OCI-LY7 (cell line): ENCODE measurements at regions not wholly inside any gene's neighbourhood (a gene's known extent, or its start where the extent isn't known, plus 50 kb on each side); places are given as distances from the start of the nearest gene placed in this dataset.

Experiments
- BruUV-seq: library from RNA; stranded (reverse); fragments of 400-500 nt; replicated peaks from 2 replicates; lab custom pipeline; 2021; lab: Mats Ljungman, UMichigan
- CTCF ChIA-PET: fragments of 300-600 bp; sonication (Branson Sonifier 250); formaldehyde crosslinking; loops from one replicate; lab custom pipeline; 2022; ENCODE audit warnings: antibody characterized with exemption; ENCODE audit not compliant: unreplicated experiment; lab: Charles Lee
- POLR2A ChIA-PET: fragments of 300-600 bp; sonication (Branson Sonifier 250); formaldehyde crosslinking; loops from one replicate; lab custom pipeline; 2022; ENCODE audit warnings: antibody characterized with exemption; lab: Charles Lee
- DNase-seq: peaks from one replicate; pipeline ENCODE4 v3.0.0-alpha.2; 2015; ENCODE audit warnings: low spot score
- H2AFZ ChIP-seq: fragments of 200-600 bp; sonication (generic), shearing (Covaris generic); 2 replicates; pipeline ENCODE4 v1.6.1; 2014; ENCODE audit warnings: mild to moderate bottlenecking, antibody characterized with exemption, low read length, moderate library complexity
- H3K27ac ChIP-seq: fragments of 200-600 bp; sonication (generic); 2 replicates; pipeline ENCODE4 v1.5.1; 2014; ENCODE audit warnings: mixed run types, low read depth, mild to moderate bottlenecking, moderate library complexity, low read length, inconsistent platforms; ENCODE audit not compliant: poor library complexity, severe bottlenecking
- H3K36me3 ChIP-seq: fragments of 200-600 bp; sonication (generic); 2 replicates; pipeline ENCODE4 v1.6.1; 2014; ENCODE audit warnings: mild to moderate bottlenecking, antibody characterized with exemption, low read length, moderate library complexity, mixed read lengths; ENCODE audit not compliant: insufficient read depth
- H3K4me1 ChIP-seq: fragments of 200-600 bp; sonication (generic); 2 replicates; pipeline ENCODE4 v1.5.1; 2014; ENCODE audit warnings: mild to moderate bottlenecking, low read length; ENCODE audit not compliant: insufficient read depth, poor library complexity, severe bottlenecking
- H3K4me2 ChIP-seq: fragments of 200-600 bp; sonication (generic); 2 replicates; pipeline ENCODE4 v1.6.1; 2014; ENCODE audit warnings: mild to moderate bottlenecking, low read length
- H3K4me3 ChIP-seq: fragments of 200-600 bp; sonication (generic); 2 replicates; pipeline ENCODE4 v1.5.1; 2014; ENCODE audit warnings: mild to moderate bottlenecking, low read depth, low read length; ENCODE audit not compliant: poor library complexity, severe bottlenecking
- H3K79me2 ChIP-seq: fragments of 200-600 bp; sonication (generic); 2 replicates; pipeline ENCODE4 v1.6.1; 2016; ENCODE audit warnings: low read depth, mild to moderate bottlenecking, low read length, moderate library complexity, mixed read lengths; ENCODE audit not compliant: insufficient read depth
- H3K9me2 ChIP-seq: fragments of 200-600 bp; sonication (generic); 2 replicates; pipeline ENCODE4 v1.6.1; 2016; ENCODE audit warnings: mild to moderate bottlenecking, low read length, mixed read lengths; ENCODE audit not compliant: insufficient read depth
- H3K9me3 ChIP-seq: fragments of 200-600 bp; sonication (generic); 2 replicates; pipeline ENCODE4 v1.6.1; 2014; ENCODE audit warnings: mild to moderate bottlenecking, mixed run types, low read length, mixed read lengths
- H4K20me1 ChIP-seq: fragments of 200-600 bp; sonication (generic); 2 replicates; pipeline ENCODE4 v1.6.1; 2014; ENCODE audit warnings: mild to moderate bottlenecking, antibody characterized with exemption, low read length, moderate library complexity, mixed read lengths; ENCODE audit not compliant: insufficient read depth
- EZH2phosphoT487 ChIP-seq: fragments of 200-600 bp; sonication (generic); IDR thresholded peaks from 2 replicates; pipeline ENCODE4 v1.6.1; 2018; ENCODE audit warnings: low read depth, borderline replicate concordance, mild to moderate bottlenecking, mixed run types, antibody characterized with exemption, low read length, moderate library complexity, mixed read lengths
- intact Hi-C: fragments of 100-400 bp; cut with micrococcal nuclease; formaldehyde crosslinking; loops from one replicate; pipeline ENCODE4 v1.10.0; 2022; ENCODE audit not compliant: unreplicated experiment
- TF ChIP-seq, protein P1 (sequence below): fragments of 200-600 bp; sonication (generic); conservative IDR thresholded peaks from 2 replicates; pipeline ENCODE4 v1.5.1; 2014; ENCODE audit warnings: mild to moderate bottlenecking, antibody characterized with exemption, low read length, moderate library complexity, mixed read lengths

DNA sequence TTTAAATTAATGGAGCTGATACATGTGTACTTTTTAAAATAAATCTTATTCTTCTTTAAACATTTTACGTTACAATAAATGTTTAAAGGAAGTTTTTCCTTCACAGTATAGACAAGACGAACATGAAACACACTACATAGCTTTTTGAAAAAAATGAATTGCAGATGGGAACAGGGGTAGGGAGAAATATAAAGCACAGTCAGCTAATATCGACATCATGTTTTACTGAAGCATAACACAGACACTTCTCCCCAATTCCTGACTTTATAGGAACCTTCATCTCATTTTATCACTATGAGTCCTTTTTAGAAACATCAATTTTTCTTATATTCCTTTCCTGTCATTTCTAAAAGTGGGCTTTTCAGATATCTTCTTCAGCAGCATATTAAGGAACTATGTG is 153.5 kb downstream of the MACC1 start:
- peaks cover 10% of the 10 kb centered on the region; the same call in 1 of the 2 replicates for H3K9me3 ChIP-seq
- peaks cover 26% of the 10 kb centered on the region for H3K4me1 ChIP-seq
- H2AFZ ChIP-seq = no peak overlapping the region
- H3K4me2 ChIP-seq = no peak overlapping the region
- no peak overlapping the region for H3K4me3 ChIP-seq
- no peaks in the 10 kb centered on the region for H3K9me2 ChIP-seq
- H4K20me1 ChIP-seq = no peaks in the 10 kb centered on the region
- DNase-seq = no peak
- H3K27ac ChIP-seq = no peak overlapping the region
- no peak for TF ChIP-seq EZH2phosphoT487
- TF ChIP-seq, protein P1, sequence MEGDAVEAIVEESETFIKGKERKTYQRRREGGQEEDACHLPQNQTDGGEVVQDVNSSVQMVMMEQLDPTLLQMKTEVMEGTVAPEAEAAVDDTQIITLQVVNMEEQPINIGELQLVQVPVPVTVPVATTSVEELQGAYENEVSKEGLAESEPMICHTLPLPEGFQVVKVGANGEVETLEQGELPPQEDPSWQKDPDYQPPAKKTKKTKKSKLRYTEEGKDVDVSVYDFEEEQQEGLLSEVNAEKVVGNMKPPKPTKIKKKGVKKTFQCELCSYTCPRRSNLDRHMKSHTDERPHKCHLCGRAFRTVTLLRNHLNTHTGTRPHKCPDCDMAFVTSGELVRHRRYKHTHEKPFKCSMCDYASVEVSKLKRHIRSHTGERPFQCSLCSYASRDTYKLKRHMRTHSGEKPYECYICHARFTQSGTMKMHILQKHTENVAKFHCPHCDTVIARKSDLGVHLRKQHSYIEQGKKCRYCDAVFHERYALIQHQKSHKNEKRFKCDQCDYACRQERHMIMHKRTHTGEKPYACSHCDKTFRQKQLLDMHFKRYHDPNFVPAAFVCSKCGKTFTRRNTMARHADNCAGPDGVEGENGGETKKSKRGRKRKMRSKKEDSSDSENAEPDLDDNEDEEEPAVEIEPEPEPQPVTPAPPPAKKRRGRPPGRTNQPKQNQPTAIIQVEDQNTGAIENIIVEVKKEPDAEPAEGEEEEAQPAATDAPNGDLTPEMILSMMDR = no peak
- no peaks in the 10 kb centered on the region for H3K36me3 ChIP-seq
- POLR2A ChIA-PET = interaction anchor here (1.0 kb wide), 1 partner anchor 13 kb away, joined by 3 read pairs; no protein-coding TSS in a partner anchor
- H3K79me2 ChIP-seq = no peaks in the 10 kb centered on the region
- CTCF ChIA-PET = no interaction called here
- intact Hi-C loops = no loop called here
- no TSS peak for BruUV-seq

DNA sequence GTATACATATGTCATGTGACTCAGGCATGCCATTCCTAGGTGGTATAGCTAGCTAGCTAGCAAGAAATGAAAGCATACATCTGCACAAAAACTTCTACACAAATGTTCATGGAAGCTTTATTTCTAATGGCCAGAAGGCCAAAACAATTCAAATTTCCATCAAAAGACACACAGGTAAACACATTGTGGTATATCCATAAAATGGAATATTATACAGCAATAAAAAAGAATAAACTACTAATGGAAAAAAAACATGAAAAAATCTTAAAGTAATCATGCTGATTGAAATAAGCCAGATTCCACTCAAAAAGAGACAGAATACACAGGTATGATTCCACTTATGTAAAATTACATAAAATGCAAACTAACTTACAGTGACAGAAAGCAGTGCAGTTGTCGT is 154.3 kb downstream of the MACC1 start:
- POLR2A ChIA-PET = interaction anchor here (1.0 kb wide), 1 partner anchor 12 kb away, joined by 3 read pairs; no protein-coding TSS in a partner anchor
- CTCF ChIA-PET = no interaction called here
- BruUV-seq = no TSS peak

More for the DNA sequence above, 154.3 kb downstream of the MACC1 start:
- H2AFZ ChIP-seq = no peak overlapping the region
- H3K4me1 ChIP-seq = peaks cover 26% of the 10 kb centered on the region
- H3K4me3 ChIP-seq = no peak overlapping the region
- no peak for TF ChIP-seq EZH2phosphoT487
- TF ChIP-seq, protein P1 = no peak
- no peaks in the 10 kb centered on the region for H3K79me2 ChIP-seq
- H3K36me3 ChIP-seq = no peaks in the 10 kb centered on the region
- intact Hi-C loops = no loop called here
- no peaks in the 10 kb centered on the region for H4K20me1 ChIP-seq
- peaks cover 10% of the 10 kb centered on the region; the same call in 1 of the 2 replicates for H3K9me3 ChIP-seq
- no peak overlapping the region for H3K4me2 ChIP-seq
- no peaks in the 10 kb centered on the region for H3K9me2 ChIP-seq
- no peak for DNase-seq
- H3K27ac ChIP-seq = no peak overlapping the region
